Activated CD8-positive, alpha-beta memory T cell treated with anti-CD3 and anti-CD28 coated beads for 48 hours (primary cell): ENCODE measurements at regions not wholly inside any gene's neighbourhood (a gene's known extent, or its start where the extent isn't known, plus 50 kb on each side); places are given as distances from the start of the nearest gene placed in this dataset.
"Not testable (repeated sequence)": the region's sequence is repeated elsewhere in the genome, so short reads cannot be mapped to it uniquely, and the experiment has no call there.

Experiments used
- DNase-seq, 3 experiments: peaks; one replicate each; pipeline ENCODE4 v3.0.0-alpha.2; 2020; ENCODE audit warnings: low read depth in 2 of 3, low spot score in 2 of 3

DNA sequence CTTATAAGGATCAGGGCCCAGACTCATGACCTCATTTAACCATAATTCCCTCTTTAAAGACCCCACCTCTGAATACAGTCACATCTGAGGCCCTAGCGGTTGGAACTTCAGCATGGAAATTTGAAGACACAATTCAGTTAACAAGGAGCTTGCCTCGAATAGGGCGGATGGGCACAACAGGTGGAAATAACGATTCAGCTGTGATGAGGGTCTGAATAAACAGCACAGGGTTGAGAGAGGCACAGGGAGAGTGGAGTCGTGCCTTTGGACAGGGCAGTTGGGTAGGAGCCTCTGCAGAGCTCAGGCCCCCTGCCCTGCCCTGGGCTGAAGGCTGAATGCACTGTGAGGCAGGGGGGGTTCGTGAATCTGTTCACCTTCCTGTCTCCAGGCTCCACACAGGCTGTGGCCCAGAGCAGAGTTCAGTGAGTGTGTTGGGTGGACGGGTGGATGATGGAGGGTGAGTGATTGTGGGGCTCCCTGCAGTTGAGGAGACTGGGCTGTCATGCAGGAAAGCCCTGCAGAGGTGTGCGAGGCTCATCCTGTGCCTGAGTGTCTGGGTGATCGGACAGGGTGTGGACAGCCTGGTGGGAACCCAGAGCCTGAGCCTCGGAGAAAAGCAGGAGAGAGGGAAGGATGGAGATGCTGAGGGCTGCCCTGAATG is 243.1 kb downstream of the FOXD2 start:
- DNase-seq, result no peak

DNA sequence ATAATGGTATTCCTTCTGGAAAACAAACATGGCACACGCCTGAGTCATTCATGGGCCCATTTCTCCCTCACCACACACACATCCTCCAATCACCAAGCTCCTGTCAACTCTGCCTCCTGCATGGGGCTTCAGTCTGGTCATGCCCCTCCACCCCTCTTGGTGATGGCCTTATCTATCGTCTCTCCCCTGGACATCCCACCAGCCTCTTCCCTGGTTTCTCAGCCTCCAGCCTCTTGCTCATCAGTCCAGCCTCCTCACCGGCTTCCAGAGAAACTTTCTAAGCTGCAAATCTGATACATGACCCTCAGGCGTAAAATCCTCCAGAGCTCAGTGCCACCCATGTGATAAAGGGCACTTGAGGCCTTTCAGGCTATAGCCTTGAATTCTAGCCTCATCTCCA is 243.9 kb downstream of the FOXD2 start:
- no peak for DNase-seq

DNA sequence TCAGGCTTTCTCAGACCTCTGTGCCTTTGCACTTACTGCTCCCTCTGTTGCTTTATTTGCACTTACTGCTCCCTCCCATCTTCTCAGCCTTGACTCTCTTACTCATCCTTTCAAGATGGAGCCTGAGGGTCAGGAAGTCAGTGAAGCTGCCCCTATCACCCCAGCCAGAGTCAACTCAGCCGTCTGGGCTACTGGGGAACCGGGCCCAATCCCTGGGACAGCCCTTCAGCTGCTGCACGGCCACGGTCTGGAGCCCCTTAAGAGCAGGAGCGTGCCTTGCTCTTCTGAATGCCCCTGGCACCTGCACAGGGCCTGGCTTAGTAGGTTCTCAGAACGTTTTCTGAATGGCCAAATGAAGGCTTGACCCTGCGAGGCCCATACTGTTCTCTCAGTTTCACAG is 244.4 kb downstream of the FOXD2 start:
- no peak for DNase-seq

DNA sequence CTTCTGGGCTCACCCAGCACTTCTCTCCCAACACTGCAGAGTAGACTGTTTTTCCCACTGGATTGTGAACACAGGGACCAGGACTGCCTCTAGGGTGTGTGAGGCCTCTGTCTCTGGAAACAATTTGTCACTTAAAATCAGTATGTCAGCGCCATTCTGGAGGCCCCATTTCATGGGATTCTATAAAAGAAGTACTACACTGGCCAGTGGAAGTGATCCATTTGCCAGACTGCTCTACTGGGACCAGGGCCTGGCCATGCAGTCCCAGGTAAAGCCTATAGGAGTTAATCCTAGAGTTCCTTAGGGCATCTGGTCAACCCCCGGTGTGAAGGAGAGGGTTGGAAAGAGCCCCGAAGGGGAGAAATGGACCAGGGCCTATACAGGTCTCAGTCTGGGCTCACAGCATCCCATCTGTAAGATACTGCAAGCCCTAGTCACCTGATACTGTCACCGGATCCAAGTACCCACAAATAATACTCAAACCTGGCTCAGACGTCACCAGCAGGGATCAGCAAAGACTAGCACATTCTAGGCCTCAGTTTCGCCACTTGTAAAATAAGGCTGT is 245.0 kb downstream of the FOXD2 start:
- DNase-seq, result no peak

DNA sequence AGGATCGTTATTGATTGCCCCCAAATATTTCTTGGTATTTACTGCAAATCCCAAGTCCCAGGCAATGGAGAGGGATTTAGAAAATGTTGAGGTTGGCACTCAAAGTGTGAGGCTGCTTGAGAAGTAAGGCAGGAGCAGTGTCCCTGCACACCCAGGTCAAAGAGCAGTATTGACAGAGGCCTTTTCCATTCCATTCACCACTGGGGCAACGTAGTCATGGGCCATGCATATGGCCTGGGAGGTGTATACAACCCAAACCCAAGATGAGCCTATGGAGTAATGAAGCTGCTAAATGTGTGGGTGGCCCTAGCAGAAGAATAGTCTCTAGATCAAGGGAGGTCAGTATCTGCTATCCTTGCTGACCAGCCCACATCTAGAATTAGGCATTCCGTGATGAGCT is 245.6 kb downstream of the FOXD2 start:
- DNase-seq, result no peak

DNA sequence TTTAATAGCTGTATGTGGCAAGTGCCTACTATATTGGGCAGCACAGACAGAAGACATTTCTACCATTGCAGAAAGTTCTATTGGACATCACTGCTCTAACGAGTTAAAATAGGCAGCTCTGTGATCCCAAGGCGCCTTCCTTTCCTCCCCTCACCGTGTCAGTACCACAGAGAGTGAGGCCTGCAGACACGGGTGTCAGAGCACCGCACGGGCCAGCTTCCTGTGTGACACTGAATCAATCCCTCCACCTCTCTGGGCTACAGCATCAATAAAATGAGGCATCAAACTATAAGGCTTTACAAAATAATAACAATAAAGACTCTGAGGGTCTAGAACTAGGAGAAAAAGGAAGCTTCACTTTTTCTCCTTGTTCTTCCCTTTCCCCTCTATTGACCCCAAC is 246.7 kb downstream of the FOXD2 start:
- DNase-seq, result no peak

DNA sequence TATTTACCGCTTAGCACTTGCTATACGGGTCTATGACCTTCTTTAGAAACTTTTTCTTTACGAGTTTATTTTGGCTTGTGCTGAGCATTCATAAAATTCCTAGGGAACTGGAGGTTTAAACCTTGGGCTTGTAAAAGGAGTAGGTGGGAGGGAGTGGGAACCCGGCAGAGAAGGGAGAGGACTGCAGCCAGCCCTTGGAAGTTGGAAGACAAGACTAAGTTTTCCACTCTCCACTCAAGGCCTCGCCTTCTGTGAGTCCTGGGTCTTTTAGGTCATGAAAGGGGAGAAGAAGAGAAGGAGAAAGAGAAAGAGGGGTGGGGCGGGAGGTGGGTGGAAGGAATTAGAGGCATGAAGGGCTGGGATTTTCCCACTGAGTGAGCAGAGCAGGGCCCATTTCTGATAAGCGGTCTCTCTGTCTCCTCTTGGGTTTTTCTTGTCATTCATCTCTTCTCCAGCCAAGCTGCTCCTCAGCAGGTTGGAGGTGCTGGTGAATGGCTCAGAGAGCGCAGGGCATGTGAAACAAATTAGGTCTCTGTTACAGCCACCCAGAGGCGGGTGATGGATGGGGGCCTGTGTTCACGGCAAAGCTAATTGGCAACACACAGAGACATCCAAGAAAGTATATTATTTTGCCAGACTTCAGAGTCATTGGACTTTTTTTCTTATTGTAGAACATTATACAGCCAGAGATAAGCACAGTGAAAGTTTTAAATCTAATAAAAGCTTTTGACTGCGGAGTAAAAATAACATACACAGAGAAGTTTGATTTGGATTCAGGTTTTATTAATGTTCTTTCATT is 247.3 kb downstream of the FOXD2 start:
- DNase-seq, result no peak

DNA sequence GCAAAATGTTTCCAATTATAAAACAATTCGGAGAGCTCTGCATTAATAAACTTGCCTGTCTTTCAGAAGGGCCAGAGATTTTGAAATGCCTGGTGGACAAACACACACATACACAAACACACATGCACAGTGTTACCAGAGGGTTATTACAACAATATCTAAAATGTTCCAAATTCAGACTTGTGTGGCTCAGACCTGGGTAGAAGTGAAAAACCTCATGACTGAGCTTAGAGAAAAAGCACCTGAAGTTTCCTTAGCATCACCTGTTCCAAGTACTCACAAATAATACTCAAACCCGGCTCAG is 247.9 kb downstream of the FOXD2 start:
- DNase-seq, result no peak

DNA sequence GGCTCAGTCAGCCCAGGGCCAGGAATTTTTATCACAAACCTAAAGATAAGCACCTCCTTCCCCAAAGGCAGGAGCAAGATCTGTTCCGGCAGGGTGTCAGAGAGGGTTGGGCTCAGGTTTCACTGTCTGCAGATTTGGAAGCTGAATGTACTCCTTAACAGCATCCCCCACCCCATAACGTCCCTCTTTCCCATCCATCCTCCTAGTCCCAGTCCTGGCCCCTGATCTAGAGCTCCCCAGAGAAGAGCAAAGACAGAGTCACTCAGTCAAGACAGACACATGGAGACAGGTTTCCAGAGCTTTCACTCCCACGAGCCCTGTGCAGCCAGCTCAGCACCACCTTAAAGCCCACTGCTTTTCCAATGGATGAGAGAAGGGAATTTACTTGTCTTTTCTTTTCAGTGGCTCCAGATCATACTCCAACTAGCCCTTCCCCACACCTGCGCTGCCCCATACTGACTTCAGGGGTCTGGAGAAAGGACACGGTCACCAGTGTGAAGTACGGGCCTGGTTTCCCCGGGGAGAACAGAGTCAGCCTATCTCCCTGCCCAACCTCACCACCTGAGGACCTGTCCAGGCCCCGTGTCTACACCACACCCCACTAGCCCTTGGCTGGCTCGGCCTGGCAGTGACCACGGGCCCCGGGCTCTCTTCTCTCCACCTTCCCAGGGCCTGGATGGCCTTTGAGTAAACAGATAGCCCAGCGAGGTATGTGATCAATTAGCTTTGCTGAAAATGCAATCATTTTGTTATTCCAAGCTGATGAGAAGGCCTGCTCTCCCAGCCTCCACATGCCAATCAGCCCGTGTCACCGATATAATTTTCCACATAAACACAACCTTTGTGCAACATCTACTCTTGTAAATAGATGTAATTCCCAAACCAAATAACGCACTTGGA is 249.1 kb downstream of the FOXD2 start:
- no peak for DNase-seq

DNA sequence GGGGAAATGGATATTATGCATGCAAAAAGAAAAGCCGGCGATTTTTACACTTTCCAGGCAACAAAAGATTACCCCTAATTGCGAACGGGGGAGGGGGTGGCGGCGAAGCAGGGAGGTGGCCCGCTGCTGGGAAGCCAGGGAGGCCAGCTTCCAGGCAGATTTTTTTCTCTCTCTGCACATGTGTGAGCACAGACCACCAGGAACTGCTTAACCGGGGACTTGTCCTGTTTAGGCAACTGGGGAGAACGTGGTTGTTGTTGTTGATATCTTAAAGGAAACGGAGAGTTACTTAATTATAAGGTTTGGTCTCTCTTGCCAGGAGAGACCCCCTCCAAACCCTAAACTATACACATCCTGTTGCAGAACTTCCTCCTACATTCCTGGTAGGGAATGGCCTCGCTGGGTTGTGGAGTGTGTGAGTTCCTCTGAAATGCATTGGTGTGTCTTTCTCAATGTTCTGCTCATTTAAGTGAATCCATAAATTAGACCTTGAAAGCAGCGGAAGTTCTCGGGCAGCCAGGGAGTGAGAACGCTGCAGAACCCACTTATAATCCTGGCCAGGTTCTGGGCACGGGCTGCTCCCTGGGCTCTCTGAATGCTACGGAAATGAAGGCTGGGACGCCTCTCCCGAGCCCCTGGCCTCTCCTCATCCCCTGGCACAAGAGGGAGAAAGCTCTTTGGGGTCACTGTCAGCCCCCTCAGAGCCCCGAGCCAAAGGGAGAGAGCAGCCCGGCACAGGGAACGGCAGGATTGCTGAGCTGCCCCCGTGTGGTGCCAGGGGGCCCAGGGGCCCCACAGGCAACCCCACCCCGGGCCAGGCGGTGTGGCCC is 250.0 kb downstream of the FOXD2 start:
- no peak for DNase-seq

DNA sequence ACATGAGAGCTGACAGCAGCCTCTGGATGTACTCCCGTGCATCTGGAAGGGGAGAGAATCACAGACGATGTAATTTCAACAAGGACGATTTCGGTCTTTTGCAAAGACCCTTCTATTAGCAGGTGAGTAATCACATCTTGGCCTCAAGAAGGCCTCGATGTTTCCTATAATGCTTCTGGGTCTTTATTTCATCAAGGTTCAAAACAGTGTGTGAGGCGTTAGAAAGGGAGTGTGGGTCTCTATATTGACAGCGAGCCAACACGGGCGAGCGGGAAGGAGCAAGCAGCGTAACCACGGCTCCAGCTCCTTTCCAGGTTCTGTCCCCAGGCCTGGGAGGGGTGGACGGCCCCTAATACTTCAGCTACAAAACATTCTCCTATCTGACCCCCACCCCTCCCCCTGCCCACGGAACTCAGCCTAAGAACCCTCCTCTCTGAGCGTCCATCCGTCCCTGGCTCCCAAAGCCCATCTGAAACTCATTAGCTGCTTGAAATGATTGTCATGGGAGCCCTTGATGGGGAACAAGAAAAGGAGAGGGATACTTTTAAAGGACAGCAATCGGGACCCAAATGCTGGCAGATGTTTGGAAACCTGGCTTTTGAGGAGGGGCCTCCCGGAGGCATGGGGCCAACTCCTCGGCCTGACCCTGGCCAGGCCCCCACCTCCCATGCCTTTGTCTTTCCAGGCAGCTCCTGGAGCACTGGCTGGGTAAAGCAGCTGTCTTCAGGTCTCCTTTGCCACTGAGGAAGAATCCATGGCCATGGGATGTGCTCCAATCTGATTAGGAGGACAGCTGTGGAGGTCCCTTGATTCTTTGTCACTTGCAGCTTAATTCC is 250.8 kb downstream of the FOXD2 start:
- DNase-seq, result no peak

DNA sequence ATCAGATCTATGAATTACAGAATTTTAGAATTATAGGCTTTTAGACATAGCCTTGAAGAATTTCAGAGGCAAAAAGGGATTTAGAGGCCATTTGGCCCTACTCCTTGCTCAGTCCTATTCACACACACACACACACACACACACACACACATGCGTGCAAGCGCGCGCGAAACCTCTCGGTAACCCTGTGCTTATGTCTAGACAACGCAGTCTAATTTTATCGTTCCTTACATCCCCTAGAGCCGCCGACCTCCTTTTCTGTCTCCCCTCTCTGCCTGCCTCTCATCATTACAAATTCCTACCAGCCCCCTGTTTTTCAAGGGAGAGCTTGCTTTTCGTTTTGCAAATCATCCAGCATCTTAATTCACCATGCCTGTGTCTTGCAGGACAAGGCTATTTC is 252.1 kb downstream of the FOXD2 start:
- no peak for DNase-seq

DNA sequence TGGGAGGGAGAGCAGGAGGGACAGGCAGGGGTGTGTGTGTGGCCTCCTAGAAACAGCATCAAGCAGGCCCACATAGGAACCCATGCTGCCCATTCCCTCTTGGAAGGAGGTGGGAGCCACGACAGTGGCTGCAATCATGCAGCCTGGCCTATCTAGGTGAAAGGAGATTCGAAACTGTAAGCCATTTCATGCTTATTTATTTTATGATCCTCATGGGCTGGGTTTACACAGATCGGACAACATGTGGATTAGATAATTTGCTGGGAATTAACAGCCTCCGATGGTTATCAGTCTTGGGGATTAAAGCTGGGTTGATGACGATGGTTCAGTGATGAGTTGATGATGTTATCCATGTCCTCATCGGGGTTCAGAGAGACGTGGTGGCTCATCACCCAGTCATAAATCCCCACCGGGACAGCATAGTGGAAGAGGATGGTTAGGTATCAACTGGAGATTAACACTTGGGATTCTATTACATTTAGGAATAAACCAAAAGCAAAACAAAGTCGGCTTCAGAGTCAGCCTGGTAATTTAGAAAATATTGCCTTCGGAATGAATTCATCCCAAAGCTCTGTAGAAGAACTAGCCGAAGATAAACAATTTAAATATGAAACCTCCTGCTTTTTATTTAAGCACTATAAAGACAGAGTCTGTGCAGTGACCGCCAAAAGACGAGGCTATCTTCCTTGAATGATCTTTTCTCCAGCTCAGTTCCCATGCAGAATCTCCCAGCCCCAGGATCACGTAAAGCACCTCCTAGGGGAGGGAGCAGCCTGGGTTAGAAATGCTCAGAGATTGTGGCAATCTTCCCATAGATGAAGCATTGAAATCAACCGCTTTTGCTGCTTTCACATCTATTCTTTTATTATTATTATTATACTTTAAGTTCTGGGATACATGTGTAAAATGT is 252.8 kb downstream of the FOXD2 start:
- DNase-seq, result no peak

DNA sequence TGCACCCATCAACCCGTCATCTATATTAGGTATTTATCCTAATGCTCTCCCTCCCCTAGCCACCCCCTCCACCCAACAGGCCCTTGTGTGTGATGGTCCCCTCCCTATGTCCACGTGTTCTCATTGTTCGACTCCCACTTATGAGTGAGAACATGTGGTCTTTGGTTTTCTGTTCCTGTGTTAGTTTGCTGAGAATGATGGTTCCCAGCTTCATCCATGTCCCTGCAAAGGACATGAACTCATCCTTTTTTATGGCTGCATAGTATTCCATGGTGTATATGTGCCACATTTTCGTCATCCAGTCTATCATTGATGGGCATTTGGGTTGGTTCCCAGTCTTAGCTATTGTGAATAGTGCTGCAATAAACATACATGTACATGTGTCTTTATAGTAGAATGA is 253.4 kb downstream of the FOXD2 start:
- not testable (repeated sequence) for DNase-seq

DNA sequence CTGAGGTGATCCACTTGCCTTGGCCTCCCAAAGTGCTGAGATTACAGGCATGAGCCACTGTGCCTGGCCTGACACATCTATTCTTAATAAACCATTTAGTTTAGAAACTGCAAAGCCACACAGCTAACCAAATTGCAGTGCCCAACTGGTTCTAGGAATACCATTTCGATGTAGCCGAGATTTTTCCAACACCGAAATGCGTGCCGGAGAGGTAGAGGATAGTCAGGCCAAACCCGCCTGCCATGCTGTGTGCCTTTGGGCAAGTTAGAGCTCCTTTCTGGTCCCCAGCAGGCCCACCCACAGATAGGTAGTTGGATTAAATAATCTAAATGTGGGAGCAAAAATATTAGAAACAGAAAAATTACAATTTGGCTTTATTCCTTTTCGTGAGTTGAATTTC is 254.4 kb downstream of the FOXD2 start:
- DNase-seq, result no peak

DNA sequence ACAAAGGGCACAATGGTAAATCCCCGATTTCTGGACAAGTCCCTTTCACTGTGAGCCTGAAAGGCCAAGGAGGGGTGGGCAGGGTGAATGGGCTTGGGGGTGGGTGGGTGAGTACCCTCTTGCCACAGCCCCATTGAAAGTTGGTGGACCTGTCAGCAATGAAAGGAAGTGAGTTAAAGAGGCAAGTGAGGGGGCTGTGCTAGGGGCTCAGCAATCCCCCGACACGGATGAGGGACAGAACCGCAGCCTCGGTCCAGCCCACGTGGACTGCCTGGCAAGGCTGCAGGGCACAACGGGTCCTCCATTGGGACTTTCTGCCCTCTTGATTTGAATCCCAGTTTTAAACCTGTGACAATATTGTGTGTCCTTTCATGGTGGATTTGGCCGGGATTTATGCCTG is 255.3 kb downstream of the FOXD2 start:
- no peak for DNase-seq

DNA sequence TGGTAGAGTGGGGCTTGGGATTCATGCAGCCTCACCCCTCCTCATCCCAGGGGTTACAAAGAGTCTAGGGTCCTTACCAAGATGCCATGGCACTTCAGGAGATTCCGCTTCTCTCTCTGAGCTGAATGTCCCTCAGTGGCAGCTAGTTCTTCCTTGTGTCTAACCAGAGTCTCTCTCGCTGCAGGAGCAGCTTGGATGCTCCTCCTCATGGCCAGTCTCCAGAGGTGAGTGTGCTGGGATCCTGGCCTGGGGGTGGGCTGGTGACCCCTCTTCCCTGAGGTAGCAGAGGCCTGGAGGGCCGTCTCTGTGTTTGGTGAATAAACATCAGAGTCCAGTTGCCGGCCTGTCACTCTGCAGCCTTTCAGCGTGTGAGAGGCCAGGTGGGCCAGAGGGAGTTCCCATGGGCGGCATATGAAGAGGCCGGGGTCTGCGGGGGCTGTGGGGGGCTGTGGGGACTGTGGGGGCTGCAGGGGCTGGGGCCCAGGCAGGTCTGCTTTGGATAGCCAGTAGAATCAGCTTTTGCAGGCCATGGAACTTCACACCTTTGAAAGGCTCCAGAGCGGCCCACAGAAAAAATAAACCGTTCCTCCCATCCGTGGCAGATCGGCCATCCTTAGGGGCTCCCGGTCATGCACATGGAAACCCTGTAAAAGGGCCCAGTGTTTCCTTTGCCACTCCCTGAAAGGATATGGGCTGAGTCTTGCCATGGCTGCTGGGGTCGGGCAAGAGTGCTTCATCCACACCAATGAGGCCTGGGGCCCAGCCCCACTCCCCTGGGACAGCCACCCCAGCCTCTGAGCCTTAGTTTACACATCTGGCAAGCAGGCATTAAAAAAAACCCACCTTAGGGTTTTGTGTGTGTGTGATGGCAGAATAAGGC is 256.4 kb downstream of the FOXD2 start:
- no peak for DNase-seq

DNA sequence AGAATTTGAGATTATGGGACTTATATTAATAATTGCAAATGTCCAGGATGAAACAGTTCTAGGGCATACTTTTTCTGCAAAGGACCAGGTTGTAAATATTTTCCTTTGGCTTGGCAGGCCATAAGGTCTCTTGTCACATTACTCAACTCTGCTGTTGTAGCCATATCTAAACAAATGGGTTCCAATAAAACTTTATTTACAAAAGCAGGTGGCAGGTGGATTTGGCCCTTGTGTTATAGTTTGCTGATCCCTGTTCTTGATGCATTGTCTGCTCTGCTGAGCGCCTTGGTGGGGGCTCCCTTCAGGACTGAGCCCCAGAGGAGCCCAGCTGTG is 258.5 kb downstream of the FOXD2 start:
- DNase-seq, result no peak
